GM23338 (cell line): ENCODE measurements at regions not wholly inside any gene's neighbourhood (a gene's known extent, or its start where the extent isn't known, plus 50 kb on each side); places are given as distances from the start of the nearest gene placed in this dataset.
A peak's percentile ranks its signal among the peaks of the same experiment; 100 is the strongest.

ENCODE experiments used
- ATAC-seq: fragments of 200-7000 bp; cut with Tn5 transposase; 3 replicates; pipeline ENCODE4 v1.9.1; 2020
- DNase-seq: peaks from one replicate; pipeline ENCODE4 v3.0.0-alpha.2; 2015; ENCODE audit warnings: low spot score
- H2AFZ ChIP-seq: fragments of 200-600 bp; sonication (generic); 2 replicates; pipeline ENCODE4 v1.8.0; 2016; ENCODE audit warnings: antibody characterized with exemption, mild to moderate bottlenecking, moderate library complexity
- H3F3A ChIP-seq: fragments of 200-600 bp; sonication (generic); replicated peaks from 2 replicates; pipeline ENCODE4 v1.8.0; 2017; ENCODE audit warnings: antibody characterized with exemption, mixed run types, low read depth
- H3K27ac ChIP-seq: fragments of 200-600 bp; sonication (generic); 2 replicates; pipeline ENCODE4 v1.6.1; 2016; ENCODE audit warnings: low read depth
- H3K27me3 ChIP-seq: fragments of 200-600 bp; sonication (generic); 2 replicates; pipeline ENCODE4 v1.8.0; 2016; ENCODE audit warnings: mild to moderate bottlenecking, mixed run types, moderate library complexity; ENCODE audit not compliant: insufficient read depth
- H3K36me3 ChIP-seq: fragments of 200-600 bp; sonication (generic); 2 replicates; pipeline ENCODE4 v1.8.0; 2016; ENCODE audit warnings: mild to moderate bottlenecking; ENCODE audit not compliant: insufficient read depth
- H3K4me1 ChIP-seq: fragments of 200-600 bp; sonication (generic); 2 replicates; pipeline ENCODE4 v1.8.0; 2016; ENCODE audit warnings: mild to moderate bottlenecking, moderate library complexity; ENCODE audit not compliant: insufficient read depth
- H3K4me2 ChIP-seq: fragments of 200-600 bp; sonication (generic); 2 replicates; pipeline ENCODE4 v1.7.1; 2017; ENCODE audit warnings: mixed run types
- H3K4me3 ChIP-seq: fragments of 200-600 bp; sonication (generic); 2 replicates; pipeline ENCODE4 v1.6.1; 2016; ENCODE audit warnings: mixed run types
- H3K79me2 ChIP-seq: fragments of 200-600 bp; sonication (generic); replicated peaks from 2 replicates; pipeline ENCODE4 v1.8.0; 2017; ENCODE audit warnings: mild to moderate bottlenecking; ENCODE audit not compliant: insufficient read depth
- H3K9me2 ChIP-seq: fragments of 200-600 bp; sonication (generic); 2 replicates; pipeline ENCODE4 v1.8.0; 2017; ENCODE audit not compliant: insufficient read depth
- H4K20me1 ChIP-seq: fragments of 200-600 bp; sonication (generic); replicated peaks from 2 replicates; pipeline ENCODE4 v1.8.0; 2017; ENCODE audit warnings: mild to moderate bottlenecking; ENCODE audit not compliant: insufficient read depth
- H3K27ac Mint-ChIP-seq: 2 replicates; pipeline ENCODE4 v1.8.0; 2020; ENCODE audit warnings: inconsistent platforms, mild to moderate bottlenecking, moderate library complexity, mixed read lengths
- H3K27me3 Mint-ChIP-seq: 3 replicates; pipeline ENCODE4 v1.8.0; 2022; ENCODE audit warnings: low read depth, mild to moderate bottlenecking, moderate library complexity, mixed read lengths, inconsistent platforms; ENCODE audit not compliant: insufficient read depth, poor library complexity
- H3K36me3 Mint-ChIP-seq: 3 replicates; pipeline ENCODE4 v1.8.0; 2021; ENCODE audit warnings: low read depth, mild to moderate bottlenecking, inconsistent platforms, moderate library complexity, mixed read lengths
- H3K4me1 Mint-ChIP-seq: 3 replicates; pipeline ENCODE4 v1.8.0; 2020; ENCODE audit warnings: mild to moderate bottlenecking, inconsistent platforms, mixed read lengths
- H3K4me3 Mint-ChIP-seq: 3 replicates; pipeline ENCODE4 v1.8.0; 2021; ENCODE audit warnings: moderate library complexity, mild to moderate bottlenecking, inconsistent platforms, mixed read lengths
- H3K9me3 Mint-ChIP-seq: 3 replicates; pipeline ENCODE4 v1.8.0; 2020; ENCODE audit warnings: moderate library complexity, mild to moderate bottlenecking, inconsistent platforms, mixed read lengths
- CREB1 ChIP-seq: fragments of 250-450 bp; sonication (Bioruptor Pico); IDR thresholded peaks from 2 replicates; pipeline ENCODE4 v1.5.0; 2020; ENCODE audit warnings: low read depth, mild to moderate bottlenecking, moderate library complexity
- EZH2phosphoT487 ChIP-seq: fragments of 200-600 bp; sonication (generic); IDR thresholded peaks from one replicate; pipeline ENCODE4 v1.8.1; 2018; ENCODE audit warnings: antibody characterized with exemption; ENCODE audit not compliant: unreplicated experiment
- JUNB ChIP-seq: IDR thresholded peaks from one replicate; pipeline ENCODE4 v1.6.1; 2016; ENCODE audit warnings: antibody characterized with exemption; ENCODE audit not compliant: unreplicated experiment
- NANOG ChIP-seq: IDR thresholded peaks from 2 replicates; pipeline ENCODE4 v1.6.1; 2016; ENCODE audit warnings: antibody characterized with exemption, borderline replicate concordance
- ZNF331 ChIP-seq: fragments of 250-450 bp; sonication (Bioruptor Pico); IDR thresholded peaks from 2 replicates; pipeline ENCODE4 v1.5.0; 2020; ENCODE audit warnings: low read depth, mild to moderate bottlenecking, moderate library complexity
- TF ChIP-seq, protein P1 (sequence below): fragments of 250-450 bp; sonication (Bioruptor Pico); IDR thresholded peaks from 2 replicates; pipeline ENCODE4 v1.5.0; 2020; ENCODE audit warnings: mild to moderate bottlenecking, moderate library complexity
- TF ChIP-seq, protein P2 (sequence below), 2 experiments: fragments of 200-600 bp in 1 of 2; sonication (generic) in 1 of 2; conservative IDR thresholded peaks; 2 replicates each; pipeline versions ENCODE4 v1.5.1 to v1.6.1; 2016 to 2017; ENCODE audit warnings: antibody characterized with exemption in 2 of 2, low read depth in 2 of 2, mild to moderate bottlenecking in 2 of 2, moderate library complexity in 1 of 2

DNA sequence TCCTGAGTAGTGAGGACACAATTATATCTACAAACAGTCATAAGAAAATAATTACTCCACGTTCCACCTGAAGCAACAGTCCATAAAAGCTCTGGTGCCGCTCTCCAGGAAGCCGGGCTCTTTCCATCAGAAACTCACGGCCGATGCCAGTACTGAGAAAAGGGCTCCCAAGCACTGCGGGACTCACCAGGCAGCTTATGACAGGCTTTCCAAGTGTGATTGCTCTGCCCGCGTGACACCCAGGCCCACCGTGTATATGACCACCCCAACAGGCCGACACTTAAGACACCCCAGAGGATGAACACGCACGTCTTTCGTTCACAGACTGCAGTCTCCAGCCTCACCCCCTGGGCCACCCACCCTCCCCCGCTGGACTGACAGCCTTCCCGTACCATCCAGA lies 199.0 kb downstream of the UQCRFS1 start (continued):
- TF ChIP-seq, protein P1, sequence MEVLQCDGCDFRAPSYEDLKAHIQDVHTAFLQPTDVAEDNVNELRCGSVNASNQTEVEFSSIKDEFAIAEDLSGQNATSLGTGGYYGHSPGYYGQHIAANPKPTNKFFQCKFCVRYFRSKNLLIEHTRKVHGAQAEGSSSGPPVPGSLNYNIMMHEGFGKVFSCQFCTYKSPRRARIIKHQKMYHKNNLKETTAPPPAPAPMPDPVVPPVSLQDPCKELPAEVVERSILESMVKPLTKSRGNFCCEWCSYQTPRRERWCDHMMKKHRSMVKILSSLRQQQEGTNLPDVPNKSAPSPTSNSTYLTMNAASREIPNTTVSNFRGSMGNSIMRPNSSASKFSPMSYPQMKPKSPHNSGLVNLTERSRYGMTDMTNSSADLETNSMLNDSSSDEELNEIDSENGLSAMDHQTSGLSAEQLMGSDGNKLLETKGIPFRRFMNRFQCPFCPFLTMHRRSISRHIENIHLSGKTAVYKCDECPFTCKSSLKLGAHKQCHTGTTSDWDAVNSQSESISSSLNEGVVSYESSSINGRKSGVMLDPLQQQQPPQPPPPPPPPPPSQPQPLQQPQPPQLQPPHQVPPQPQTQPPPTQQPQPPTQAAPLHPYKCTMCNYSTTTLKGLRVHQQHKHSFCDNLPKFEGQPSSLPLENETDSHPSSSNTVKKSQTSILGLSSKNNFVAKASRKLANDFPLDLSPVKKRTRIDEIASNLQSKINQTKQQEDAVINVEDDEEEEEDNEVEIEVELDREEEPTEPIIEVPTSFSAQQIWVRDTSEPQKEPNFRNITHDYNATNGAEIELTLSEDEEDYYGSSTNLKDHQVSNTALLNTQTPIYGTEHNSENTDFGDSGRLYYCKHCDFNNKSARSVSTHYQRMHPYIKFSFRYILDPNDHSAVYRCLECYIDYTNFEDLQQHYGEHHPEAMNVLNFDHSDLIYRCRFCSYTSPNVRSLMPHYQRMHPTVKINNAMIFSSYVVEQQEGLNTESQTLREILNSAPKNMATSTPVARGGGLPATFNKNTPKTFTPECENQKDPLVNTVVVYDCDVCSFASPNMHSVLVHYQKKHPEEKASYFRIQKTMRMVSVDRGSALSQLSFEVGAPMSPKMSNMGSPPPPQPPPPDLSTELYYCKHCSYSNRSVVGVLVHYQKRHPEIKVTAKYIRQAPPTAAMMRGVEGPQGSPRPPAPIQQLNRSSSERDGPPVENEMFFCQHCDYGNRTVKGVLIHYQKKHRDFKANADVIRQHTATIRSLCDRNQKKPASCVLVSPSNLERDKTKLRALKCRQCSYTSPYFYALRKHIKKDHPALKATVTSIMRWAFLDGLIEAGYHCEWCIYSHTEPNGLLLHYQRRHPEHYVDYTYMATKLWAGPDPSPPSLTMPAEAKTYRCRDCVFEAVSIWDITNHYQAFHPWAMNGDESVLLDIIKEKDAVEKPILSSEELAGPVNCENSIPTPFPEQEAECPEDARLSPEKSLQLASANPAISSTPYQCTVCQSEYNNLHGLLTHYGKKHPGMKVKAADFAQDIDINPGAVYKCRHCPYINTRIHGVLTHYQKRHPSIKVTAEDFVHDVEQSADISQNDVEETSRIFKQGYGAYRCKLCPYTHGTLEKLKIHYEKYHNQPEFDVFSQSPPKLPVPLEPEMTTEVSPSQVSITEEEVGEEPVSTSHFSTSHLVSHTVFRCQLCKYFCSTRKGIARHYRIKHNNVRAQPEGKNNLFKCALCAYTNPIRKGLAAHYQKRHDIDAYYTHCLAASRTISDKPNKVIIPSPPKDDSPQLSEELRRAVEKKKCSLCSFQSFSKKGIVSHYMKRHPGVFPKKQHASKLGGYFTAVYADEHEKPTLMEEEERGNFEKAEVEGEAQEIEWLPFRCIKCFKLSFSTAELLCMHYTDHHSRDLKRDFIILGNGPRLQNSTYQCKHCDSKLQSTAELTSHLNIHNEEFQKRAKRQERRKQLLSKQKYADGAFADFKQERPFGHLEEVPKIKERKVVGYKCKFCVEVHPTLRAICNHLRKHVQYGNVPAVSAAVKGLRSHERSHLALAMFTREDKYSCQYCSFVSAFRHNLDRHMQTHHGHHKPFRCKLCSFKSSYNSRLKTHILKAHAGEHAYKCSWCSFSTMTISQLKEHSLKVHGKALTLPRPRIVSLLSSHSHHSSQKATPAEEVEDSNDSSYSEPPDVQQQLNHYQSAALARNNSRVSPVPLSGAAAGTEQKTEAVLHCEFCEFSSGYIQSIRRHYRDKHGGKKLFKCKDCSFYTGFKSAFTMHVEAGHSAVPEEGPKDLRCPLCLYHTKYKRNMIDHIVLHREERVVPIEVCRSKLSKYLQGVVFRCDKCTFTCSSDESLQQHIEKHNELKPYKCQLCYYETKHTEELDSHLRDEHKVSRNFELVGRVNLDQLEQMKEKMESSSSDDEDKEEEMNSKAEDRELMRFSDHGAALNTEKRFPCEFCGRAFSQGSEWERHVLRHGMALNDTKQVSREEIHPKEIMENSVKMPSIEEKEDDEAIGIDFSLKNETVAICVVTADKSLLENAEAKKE (CRISPR knock-in tag) = no peak
- no peak for TF ChIP-seq EZH2phosphoT487
- TF ChIP-seq ZNF331 = no peak
- TF ChIP-seq, protein P2, sequence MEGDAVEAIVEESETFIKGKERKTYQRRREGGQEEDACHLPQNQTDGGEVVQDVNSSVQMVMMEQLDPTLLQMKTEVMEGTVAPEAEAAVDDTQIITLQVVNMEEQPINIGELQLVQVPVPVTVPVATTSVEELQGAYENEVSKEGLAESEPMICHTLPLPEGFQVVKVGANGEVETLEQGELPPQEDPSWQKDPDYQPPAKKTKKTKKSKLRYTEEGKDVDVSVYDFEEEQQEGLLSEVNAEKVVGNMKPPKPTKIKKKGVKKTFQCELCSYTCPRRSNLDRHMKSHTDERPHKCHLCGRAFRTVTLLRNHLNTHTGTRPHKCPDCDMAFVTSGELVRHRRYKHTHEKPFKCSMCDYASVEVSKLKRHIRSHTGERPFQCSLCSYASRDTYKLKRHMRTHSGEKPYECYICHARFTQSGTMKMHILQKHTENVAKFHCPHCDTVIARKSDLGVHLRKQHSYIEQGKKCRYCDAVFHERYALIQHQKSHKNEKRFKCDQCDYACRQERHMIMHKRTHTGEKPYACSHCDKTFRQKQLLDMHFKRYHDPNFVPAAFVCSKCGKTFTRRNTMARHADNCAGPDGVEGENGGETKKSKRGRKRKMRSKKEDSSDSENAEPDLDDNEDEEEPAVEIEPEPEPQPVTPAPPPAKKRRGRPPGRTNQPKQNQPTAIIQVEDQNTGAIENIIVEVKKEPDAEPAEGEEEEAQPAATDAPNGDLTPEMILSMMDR (conservative IDR thresholded peaks at IDR 0.05; ENCODE audit: low read depth in 2 of 2) = no peak

DNA sequence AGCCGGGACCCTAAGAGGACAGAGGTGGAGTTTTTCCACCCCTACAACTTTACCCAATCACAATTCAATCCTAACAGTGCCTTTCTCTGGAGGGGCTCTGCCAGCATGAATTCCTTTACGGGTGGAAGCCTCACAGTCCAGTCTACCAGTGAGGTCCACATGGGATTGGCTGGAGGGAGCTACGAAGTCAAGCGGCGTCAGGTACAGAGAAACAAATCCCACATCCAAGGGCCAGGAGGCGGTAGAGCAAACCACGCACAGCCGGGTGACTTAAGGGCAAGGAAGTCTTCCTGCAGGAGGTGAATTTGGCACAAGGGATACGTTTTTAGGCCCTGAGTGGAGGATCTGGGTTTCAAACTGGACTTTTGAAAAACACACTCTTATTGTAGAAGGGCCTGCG lies 199.6 kb downstream of the UQCRFS1 start:
- H3K27ac ChIP-seq = no peak overlapping the region
- no peaks in the 10 kb centered on the region for H3F3A ChIP-seq

More for the DNA sequence above, 199.6 kb downstream of the UQCRFS1 start:
- TF ChIP-seq NANOG (no peak), ZNF331 (no peak), CREB1 (CRISPR knock-in tag) (no peak), JUNB (no peak)
- TF ChIP-seq, protein P2 (conservative IDR thresholded peaks at IDR 0.05; ENCODE audit: low read depth in 2 of 2) = peak; percentile 39 to 40
- no peaks in the 10 kb centered on the region for H3K9me3 Mint-ChIP-seq
- DNase-seq (peak; percentile 53), ATAC-seq (peak; percentile 72)
- Histone ChIP-seq H3K79me2 (no peaks in the 10 kb centered on the region), H4K20me1 (no peaks in the 10 kb centered on the region), H3K36me3 (no peaks in the 10 kb centered on the region), H3K27me3 (no peaks in the 10 kb centered on the region), H3K4me2 (no peak overlapping the region), H3K4me1 (no peaks in the 10 kb centered on the region), H2AFZ (no peak overlapping the region), H3K4me3 (no peak overlapping the region), H3K9me2 (no peaks in the 10 kb centered on the region)
- H3K27ac Mint-ChIP-seq = no peak overlapping the region
- H3K4me1 Mint-ChIP-seq = peaks cover 13% of the 10 kb centered on the region
- no peak overlapping the region for H3K4me3 Mint-ChIP-seq
- H3K27me3 Mint-ChIP-seq = peaks cover 13% of the 10 kb centered on the region
- H3K36me3 Mint-ChIP-seq = no peaks in the 10 kb centered on the region
